ENCODE measurements at regions not wholly inside any gene's neighbourhood (a gene's known extent, or its start where the extent isn't known, plus 50 kb on each side); places are given as distances from the start of the nearest gene placed in this dataset.

DNA sequence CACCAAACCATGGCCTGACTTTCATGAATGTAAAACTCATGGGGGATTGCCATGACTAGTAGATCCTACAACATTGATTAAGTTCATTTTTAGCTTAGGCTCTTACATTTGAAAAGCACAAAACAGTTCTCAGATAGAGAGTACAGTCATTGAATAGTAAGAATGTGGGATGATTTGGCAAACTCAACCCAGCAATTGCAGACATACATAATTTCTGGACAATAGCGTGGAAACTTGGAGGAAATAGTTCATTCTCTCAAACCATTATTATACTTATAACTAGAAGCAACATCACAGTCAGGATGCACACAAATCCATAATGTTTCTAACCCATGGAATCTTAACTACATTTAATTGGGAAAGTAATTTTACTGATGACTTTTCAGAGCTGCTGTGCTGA is 598.2 kb downstream of the LMO4 start:
- CTCF ChIA-PET = interaction anchor here (1.1 kb wide), 1 partner anchor 12 kb away, joined by 4 read pairs; no protein-coding TSS in a partner anchor
- H3K9me3 Mint-ChIP-seq (ENCODE audit: low read depth) = peaks cover 3% of the 10 kb centered on the region
- no peak overlapping the region for H3K4me3 Mint-ChIP-seq
- H3K4me1 Mint-ChIP-seq = no peaks in the 10 kb centered on the region
- H3K27ac Mint-ChIP-seq = no peak overlapping the region
- H3K36me3 Mint-ChIP-seq = no peaks in the 10 kb centered on the region
- no peaks in the 10 kb centered on the region for H3K27me3 Mint-ChIP-seq
- DNase-seq = no peak
- no peak for ATAC-seq

DNA sequence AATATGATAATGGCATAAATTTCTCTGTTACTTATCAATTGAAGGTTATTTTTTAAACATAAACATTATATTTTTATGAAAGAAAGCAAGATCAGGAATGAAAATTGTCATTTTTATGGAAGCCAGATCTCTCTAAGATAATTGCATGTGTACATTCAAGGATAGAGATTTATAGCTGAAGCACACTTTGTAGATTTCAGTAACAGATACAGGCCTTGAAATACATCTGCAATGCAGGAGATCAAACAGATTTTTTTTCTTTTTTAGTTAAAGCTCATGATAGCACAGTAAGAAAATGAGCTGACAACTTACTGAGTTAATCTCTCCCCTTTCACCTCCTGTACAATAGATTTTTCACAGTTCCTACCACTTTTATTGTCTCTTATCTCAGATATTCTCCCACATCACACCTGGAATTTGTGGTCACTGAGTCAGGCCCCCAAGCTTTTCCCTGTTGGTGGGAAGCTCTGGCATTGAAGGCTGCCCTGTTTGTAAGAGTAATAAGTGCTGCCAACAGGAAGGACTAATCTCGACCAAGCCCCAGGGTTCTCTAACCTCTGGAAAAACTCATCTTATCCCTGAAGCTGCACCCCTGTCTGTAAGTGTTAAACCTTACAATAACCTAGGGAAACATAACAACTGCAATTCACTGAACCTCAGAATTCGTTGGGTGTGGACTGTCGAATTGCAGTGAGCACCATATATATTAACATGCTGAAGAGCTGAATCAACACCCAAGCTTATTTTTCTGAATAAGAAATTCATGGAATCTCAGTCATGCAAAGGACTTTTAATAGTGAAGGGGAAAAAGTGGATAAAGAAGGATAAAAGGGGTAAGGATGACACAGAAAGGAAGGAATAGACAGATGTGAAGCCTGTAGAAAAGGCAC is 599.0 kb downstream of the LMO4 start:
- peaks cover 3% of the 10 kb centered on the region for H3K9me3 Mint-ChIP-seq (ENCODE audit: low read depth)
- no peak for DNase-seq
- H3K27ac Mint-ChIP-seq = no peak overlapping the region
- H3K27me3 Mint-ChIP-seq = no peaks in the 10 kb centered on the region
- CTCF ChIA-PET = interaction anchor here (1.1 kb wide), 1 partner anchor 12 kb away, joined by 4 read pairs; no protein-coding TSS in a partner anchor
- no peaks in the 10 kb centered on the region for H3K36me3 Mint-ChIP-seq
- H3K4me1 Mint-ChIP-seq = no peaks in the 10 kb centered on the region
- no peak for ATAC-seq
- H3K4me3 Mint-ChIP-seq = no peak overlapping the region

DNA sequence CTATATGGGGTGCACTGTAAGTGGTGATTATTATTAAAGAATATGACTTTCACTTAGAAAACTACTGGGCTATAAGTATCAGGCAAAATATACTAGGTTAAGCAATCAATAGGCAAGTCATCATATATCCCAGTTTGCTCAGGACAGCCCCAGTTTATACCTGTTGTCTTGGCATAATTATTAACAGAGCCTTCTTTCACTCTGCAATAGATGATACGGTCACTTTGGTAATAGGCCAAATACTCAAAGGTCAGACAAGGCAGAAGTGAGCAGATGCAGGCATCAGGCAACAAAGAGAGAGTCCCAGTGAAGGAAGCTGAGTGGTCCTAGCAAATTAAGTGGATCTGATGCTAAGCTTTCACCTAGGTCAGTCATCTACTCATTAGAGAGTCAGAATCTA is 599.9 kb downstream of the LMO4 start:
- H3K4me1 Mint-ChIP-seq = no peaks in the 10 kb centered on the region
- no peaks in the 10 kb centered on the region for H3K36me3 Mint-ChIP-seq
- ATAC-seq = no peak
- no peak for DNase-seq
- H3K27me3 Mint-ChIP-seq = no peaks in the 10 kb centered on the region
- H3K27ac Mint-ChIP-seq = no peak overlapping the region
- H3K9me3 Mint-ChIP-seq (ENCODE audit: low read depth) = peaks cover 3% of the 10 kb centered on the region
- CTCF ChIA-PET = no interaction called here
- no peak overlapping the region for H3K4me3 Mint-ChIP-seq

DNA sequence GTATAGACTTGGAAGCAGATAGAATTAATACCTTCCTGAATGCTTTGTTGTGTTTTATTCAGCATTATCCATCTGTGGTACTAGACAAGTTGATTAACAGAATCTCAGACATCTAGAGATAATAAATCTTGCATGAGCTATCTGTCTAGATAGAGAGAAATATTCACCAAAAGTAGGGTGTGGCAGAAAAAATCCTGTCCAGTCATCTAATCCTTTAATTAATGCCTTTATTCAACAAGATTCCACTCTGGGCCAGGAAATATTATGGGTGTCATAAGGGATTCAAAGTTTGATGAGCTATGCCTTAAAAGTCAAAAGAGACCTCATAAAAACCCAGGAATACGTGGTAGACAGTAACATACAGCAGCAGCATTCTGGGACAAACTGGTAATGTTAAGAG is 601.2 kb downstream of the LMO4 start:
- Mint-ChIP-seq H3K9me3 (ENCODE audit: low read depth) (peaks cover 3% of the 10 kb centered on the region), H3K27ac (no peak overlapping the region), H3K27me3 (no peaks in the 10 kb centered on the region), H3K4me3 (no peak overlapping the region), H3K36me3 (no peaks in the 10 kb centered on the region), H3K4me1 (no peaks in the 10 kb centered on the region)
- ATAC-seq = no peak
- no peak for DNase-seq
- CTCF ChIA-PET = no interaction called here

DNA sequence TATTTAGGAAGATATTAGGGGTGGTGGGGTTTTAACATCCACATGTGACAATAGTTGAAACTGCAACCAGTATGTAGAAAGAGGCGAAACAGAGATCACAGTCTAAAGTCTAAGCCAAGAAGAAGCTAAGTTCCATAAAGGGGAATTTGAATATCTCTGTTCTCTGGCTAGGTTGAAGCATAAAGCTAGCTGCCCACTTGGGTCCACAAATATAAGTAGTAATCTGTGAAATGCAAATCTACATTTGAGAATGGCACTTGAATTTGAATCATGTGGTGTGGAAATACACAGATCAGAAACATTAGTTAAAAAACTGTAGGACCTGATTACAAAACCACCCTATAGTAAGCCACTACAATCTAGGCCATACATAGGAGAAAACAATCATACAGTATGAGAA is 602.1 kb downstream of the LMO4 start:
- no peak for ATAC-seq
- Mint-ChIP-seq H3K9me3 (ENCODE audit: low read depth) (peaks cover 3% of the 10 kb centered on the region), H3K4me3 (no peak overlapping the region), H3K36me3 (no peaks in the 10 kb centered on the region), H3K27ac (no peak overlapping the region), H3K27me3 (no peaks in the 10 kb centered on the region), H3K4me1 (no peaks in the 10 kb centered on the region)
- no peak for DNase-seq
- CTCF ChIA-PET = no interaction called here

DNA sequence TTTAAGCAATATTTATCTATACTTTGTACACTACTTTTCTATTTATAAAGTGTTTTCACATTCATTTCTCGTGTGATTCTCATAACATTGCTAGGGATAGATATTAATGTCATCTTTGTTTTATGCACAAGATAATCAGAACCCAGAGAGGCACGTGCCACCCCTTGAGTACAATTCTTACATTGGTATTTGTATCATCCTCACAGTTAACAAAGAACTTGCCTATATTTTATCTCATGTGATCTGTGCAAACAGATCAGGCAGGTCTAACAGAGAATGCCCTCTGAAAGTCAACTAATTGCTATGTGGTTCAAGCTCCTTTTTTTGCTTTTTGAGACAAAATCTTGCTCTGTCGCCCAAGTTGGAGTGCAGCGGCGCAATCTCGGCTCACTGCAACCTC is 604.5 kb downstream of the LMO4 start:
- H3K27me3 Mint-ChIP-seq = no peaks in the 10 kb centered on the region
- H3K36me3 Mint-ChIP-seq = no peaks in the 10 kb centered on the region
- DNase-seq = no peak
- no peak for ATAC-seq
- CTCF ChIA-PET = no interaction called here
- H3K9me3 Mint-ChIP-seq (ENCODE audit: low read depth) = peaks cover 3% of the 10 kb centered on the region
- H3K4me1 Mint-ChIP-seq = no peaks in the 10 kb centered on the region
- H3K27ac Mint-ChIP-seq = no peak overlapping the region
- H3K4me3 Mint-ChIP-seq = no peak overlapping the region

DNA sequence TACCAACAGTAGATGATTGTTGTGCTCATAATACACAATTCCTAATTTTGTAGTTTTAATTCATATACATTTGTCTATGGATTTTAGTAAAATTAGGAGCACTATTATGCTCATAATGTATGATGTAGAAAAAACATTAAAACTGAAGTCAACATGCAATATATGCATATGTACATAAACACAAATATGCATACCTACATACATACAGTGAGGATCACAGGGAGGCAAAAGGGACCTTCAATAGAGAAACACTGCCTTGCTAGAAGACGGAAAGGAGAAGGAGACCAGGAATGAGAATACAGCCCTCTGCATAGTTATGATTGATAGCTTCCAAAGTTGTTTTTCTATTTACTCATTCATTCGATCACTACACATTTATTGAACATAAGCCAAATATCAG is 606.5 kb downstream of the LMO4 start:
- DNase-seq = no peak
- no peak for ATAC-seq
- Mint-ChIP-seq H3K27me3 (no peaks in the 10 kb centered on the region), H3K27ac (no peak overlapping the region), H3K4me1 (no peaks in the 10 kb centered on the region), H3K36me3 (no peaks in the 10 kb centered on the region), H3K9me3 (ENCODE audit: low read depth) (peaks cover 3% of the 10 kb centered on the region), H3K4me3 (no peak overlapping the region)
- CTCF ChIA-PET = no interaction called here

DNA sequence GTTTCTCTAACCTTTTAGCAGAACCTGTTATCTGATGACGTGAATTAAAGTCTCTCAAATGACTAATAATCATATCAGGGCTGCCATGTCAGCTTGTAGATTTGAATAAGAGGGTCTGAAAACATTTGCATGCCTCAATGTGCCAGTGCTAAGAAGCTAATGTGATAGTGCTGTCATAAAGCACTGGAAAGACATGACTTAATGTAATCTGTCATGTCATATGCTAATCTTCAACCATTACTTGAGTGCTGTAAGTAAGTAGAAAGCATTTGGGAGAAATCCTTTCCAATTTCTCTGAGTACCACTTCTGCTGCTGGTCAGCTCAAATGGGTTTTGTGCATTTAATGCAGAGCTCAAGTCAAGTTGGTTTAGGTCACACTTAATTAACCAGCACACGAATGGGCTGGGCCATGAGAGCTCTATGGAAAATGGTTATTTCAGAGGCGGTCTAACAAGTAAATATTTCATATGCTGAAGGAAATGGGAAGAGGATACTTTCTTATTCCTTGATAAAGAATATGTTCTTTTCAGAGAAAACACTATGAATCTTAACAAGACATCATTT is 609.2 kb downstream of the LMO4 start:
- Mint-ChIP-seq H3K36me3 (no peaks in the 10 kb centered on the region), H3K4me1 (no peaks in the 10 kb centered on the region), H3K27ac (no peak overlapping the region), H3K4me3 (no peak overlapping the region), H3K9me3 (ENCODE audit: low read depth) (no peaks in the 10 kb centered on the region), H3K27me3 (no peaks in the 10 kb centered on the region)
- DNase-seq (no peak), ATAC-seq (no peak)
- CTCF ChIA-PET = no interaction called here

DNA sequence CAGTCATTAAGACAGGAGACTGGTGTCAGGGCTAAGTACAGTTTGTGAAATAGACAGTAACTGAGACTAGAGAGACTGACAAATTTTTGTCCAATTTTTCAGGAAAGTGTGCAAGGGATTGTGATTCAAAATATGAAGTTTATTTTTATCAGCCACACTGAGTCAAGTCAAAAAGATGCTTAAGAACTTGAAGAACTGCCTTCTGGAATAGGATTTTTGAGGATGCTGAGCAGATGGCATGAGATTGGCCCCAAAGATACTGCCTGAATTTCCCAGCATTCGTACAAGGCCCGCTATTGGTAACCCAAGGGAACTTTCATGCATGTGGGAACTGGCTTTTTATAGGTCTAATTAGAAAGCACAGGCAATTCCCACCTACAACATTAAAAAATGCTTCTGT is 610.0 kb downstream of the LMO4 start:
- H3K36me3 Mint-ChIP-seq = no peaks in the 10 kb centered on the region
- no peak overlapping the region for H3K27ac Mint-ChIP-seq
- no peaks in the 10 kb centered on the region for H3K4me1 Mint-ChIP-seq
- H3K4me3 Mint-ChIP-seq = no peak overlapping the region
- DNase-seq = no peak
- CTCF ChIA-PET = no interaction called here
- no peaks in the 10 kb centered on the region for H3K27me3 Mint-ChIP-seq
- ATAC-seq = no peak
- no peaks in the 10 kb centered on the region for H3K9me3 Mint-ChIP-seq (ENCODE audit: low read depth)

DNA sequence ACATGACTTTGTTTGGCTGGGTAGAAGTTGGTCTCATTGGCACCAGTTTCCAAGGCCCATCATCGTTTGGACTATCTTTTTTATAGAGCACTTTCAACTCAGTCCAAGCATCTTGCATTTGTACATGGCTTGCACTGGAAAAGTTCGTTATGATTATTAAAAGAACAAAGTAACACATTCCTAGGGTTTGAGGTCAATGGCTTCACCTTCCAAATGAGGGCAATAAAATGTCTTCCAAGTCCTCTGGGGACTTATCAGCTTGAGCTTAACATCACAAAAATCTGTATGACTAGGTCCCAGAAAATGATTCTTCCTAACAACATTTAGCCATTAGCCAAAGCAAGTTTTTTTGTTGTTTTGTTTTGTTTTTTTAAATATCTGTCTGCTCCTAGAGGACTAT is 610.8 kb downstream of the LMO4 start:
- H3K4me1 Mint-ChIP-seq = no peaks in the 10 kb centered on the region

DNA sequence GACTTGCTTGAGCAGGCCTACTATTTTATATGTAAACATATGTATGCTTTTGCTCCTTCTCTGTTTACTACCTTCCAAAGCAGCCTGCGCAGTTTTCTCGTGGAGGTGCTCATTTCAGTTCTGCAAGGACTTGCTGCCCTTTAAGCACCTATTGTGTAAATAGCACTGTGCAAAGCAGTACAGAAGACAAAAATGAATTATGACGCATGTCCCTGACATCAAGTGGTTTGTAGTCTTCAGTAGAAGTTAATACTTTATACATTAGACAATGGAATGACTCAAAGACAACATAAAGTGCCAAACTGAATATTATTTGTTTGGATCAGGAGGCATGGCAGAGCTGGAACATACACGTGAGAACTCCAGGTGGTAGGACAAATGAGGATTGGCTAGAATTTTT is 611.7 kb downstream of the LMO4 start:
- no peaks in the 10 kb centered on the region for H3K36me3 Mint-ChIP-seq
- no peaks in the 10 kb centered on the region for H3K4me1 Mint-ChIP-seq
- ATAC-seq (no peak), DNase-seq (no peak)
- H3K27me3 Mint-ChIP-seq = peaks cover 3% of the 10 kb centered on the region
- CTCF ChIA-PET = no interaction called here
- H3K9me3 Mint-ChIP-seq (ENCODE audit: low read depth) = no peaks in the 10 kb centered on the region
- H3K4me3 Mint-ChIP-seq = no peak overlapping the region
- no peak overlapping the region for H3K27ac Mint-ChIP-seq

More for the DNA sequence above, 610.8 kb downstream of the LMO4 start:
- no peaks in the 10 kb centered on the region for H3K9me3 Mint-ChIP-seq (ENCODE audit: low read depth)
- no peak for DNase-seq
- H3K27ac Mint-ChIP-seq = no peak overlapping the region
- CTCF ChIA-PET = no interaction called here
- H3K36me3 Mint-ChIP-seq = no peaks in the 10 kb centered on the region
- no peak for ATAC-seq
- peaks cover 3% of the 10 kb centered on the region for H3K27me3 Mint-ChIP-seq
- no peak overlapping the region for H3K4me3 Mint-ChIP-seq

DNA sequence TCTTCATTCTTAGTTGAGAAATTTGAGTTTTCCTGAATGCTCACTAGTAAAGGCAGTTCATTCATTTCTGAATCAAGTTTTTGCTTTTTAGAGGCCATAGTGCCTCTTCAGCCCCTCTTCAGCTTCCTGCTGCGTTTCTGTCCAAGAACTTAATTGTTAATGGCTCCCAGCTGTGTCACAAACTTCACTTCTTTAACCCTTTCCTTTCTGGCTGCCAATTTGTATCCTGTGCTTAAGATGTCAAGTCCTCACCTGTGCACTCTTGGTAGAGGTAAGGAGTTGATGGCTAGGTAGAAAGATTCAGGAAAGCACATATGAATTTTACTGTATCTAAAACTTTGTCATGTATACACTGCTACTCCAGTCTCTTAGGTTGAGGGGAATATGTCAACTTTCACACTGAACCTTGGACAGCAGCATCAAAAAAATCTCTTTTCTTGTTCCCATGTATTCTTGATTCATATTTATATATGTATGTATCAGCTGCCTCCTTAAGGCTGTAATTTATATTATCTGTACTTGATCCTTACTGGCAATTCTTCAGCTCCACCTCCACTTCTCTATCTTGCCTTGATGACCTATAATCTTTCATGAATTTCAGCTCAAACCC is 612.8 kb downstream of the LMO4 start:
- H3K36me3 Mint-ChIP-seq = no peaks in the 10 kb centered on the region
- no peak overlapping the region for H3K27ac Mint-ChIP-seq
- CTCF ChIA-PET = interaction anchor here (0.6 kb wide), 1 partner anchor 12 kb away, joined by 3 read pairs; no protein-coding TSS in a partner anchor
- ATAC-seq = no peak
- DNase-seq = no peak
- no peak overlapping the region for H3K4me3 Mint-ChIP-seq
- no peaks in the 10 kb centered on the region for H3K4me1 Mint-ChIP-seq
- peaks cover 3% of the 10 kb centered on the region for H3K27me3 Mint-ChIP-seq
- H3K9me3 Mint-ChIP-seq (ENCODE audit: low read depth) = no peaks in the 10 kb centered on the region

DNA sequence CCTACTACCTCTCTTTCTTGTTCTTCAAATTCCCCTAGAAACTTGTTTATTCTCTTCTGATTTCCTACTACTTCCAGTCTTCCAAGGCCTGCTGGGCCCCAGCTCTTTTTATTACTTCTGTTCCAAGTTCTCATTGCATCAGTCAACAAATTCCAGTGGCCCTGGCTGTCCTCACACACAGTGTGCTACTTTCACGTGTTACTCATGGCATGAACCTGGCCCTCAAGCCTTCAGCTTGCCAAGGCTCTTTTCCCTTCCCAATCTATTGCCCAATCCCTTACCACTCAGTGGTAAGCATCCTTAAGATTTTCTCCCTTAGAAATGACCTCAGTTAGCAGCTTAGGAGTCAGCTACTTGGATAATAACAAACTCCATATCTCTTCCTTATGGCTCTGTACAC is 613.5 kb downstream of the LMO4 start:
- no peak overlapping the region for H3K4me3 Mint-ChIP-seq
- no peaks in the 10 kb centered on the region for H3K36me3 Mint-ChIP-seq
- no peak for ATAC-seq
- H3K27me3 Mint-ChIP-seq = peaks cover 3% of the 10 kb centered on the region
- H3K9me3 Mint-ChIP-seq (ENCODE audit: low read depth) = no peaks in the 10 kb centered on the region
- no peak for DNase-seq
- CTCF ChIA-PET = no interaction called here
- no peaks in the 10 kb centered on the region for H3K4me1 Mint-ChIP-seq
- H3K27ac Mint-ChIP-seq = no peak overlapping the region

DNA sequence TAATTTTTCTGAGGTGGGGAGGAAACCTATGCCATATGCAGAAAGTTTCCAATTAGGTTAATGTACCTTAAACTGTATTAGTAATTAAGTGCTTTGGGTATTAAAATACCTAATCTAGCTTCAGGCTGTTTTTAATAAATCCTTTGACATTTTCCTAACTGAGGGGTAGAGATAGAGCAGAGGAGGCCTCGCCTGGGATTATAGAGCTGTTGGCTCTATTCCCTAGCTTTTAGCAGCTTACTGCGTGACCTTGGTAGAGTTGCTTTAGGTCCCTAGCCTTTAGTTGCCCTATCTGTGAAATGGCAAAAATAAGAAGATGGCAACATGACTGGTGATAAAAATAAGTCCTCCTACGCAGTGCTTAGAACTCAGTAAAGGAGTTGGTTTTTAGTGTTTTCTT is 621.0 kb downstream of the LMO4 start:
- ATAC-seq (no peak), DNase-seq (no peak)
- Mint-ChIP-seq H3K27ac (no peak overlapping the region), H3K27me3 (peaks cover 25% of the 10 kb centered on the region), H3K4me1 (no peaks in the 10 kb centered on the region), H3K4me3 (no peak overlapping the region), H3K9me3 (ENCODE audit: low read depth) (no peaks in the 10 kb centered on the region), H3K36me3 (no peaks in the 10 kb centered on the region)
- CTCF ChIA-PET = no interaction called here
